ENCODE measurements at regions not wholly inside any gene's neighbourhood (a gene's known extent, or its start where the extent isn't known, plus 50 kb on each side); places are given as distances from the start of the nearest gene placed in this dataset.

DNA sequence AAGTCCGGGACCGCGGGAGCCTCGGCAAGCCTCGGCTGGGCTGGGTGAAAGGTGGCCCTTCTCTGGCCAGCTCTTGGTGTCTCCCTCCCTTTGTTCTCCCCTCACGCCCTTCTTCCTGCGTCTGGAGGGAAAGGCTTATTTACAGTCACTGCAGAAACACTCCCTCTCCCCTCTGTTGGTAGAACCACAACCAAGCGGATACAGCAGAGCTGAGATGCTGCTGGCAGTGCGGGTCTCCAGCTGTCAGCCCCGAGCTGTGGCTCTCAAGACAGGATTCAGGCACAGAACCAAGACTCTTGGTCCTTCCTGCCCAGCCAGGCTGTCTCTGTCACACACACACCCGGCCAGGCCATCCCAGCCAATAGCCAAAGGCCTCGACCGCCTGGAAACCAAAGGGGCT lies 133.3 kb downstream of the ENGASE start:
- Mint-ChIP-seq H3K36me3 (ENCODE audit: insufficient read depth in 1 of 3, low read depth in 3 of 3) (no peaks in the 10 kb centered on the region), H3K27me3 (ENCODE audit: low read depth) (peaks cover 1% of the 10 kb centered on the region), H3K9me3 (no peaks in the 10 kb centered on the region), H3K4me1 (peaks cover 17 to 23% of the 10 kb centered on the region in 2 experiments), H3K27ac (peak overlapping the region in 2 of 3 experiments; percentile 74 to 85; a peak in 2 of 7 replicates), H3K4me3 (no peak overlapping the region)
- Histone ChIP-seq H2BK12ac (ENCODE audit: insufficient read length, low read depth, low read length) (no peak overlapping the region), H4K20me1 (ENCODE audit: control insufficient read depth, insufficient read depth, insufficient read length) (no peaks in the 10 kb centered on the region), H4K5ac (ENCODE audit: insufficient read length, low read depth, low read length) (no peak overlapping the region), H3K23ac (ENCODE audit: insufficient read length, low read depth, low read length) (no peak overlapping the region), H3K23me2 (ENCODE audit: insufficient read length, low read depth, low read length, poor library complexity, severe bottlenecking) (peaks cover 3% of the 10 kb centered on the region), H3K14ac (ENCODE audit: insufficient read depth, low read length) (no peak overlapping the region), H2AK5ac (ENCODE audit: insufficient read length, low read length) (no peak overlapping the region), H3K79me1 (ENCODE audit: insufficient read depth, low read depth, low read length, poor library complexity, severe bottlenecking) (no peaks in the 10 kb centered on the region), H3K9ac (ENCODE audit: extremely low read depth, insufficient read length, low read length) (no peak overlapping the region), H2AFZ (ENCODE audit: low read length) (no peak overlapping the region), H2BK20ac (ENCODE audit: low read depth, low read length, poor library complexity, severe bottlenecking) (no peak overlapping the region), H2BK120ac (ENCODE audit: low read depth, low read length, poor library complexity, severe bottlenecking) (no peak overlapping the region), H3T11ph (ENCODE audit: low read length) (no peak overlapping the region), H3K4me1 (ENCODE audit: insufficient read depth, low read length) (peaks cover under 1% of the 10 kb centered on the region; the same call in 1 of the 2 replicates), H3K9me3 (ENCODE audit: control insufficient read depth, low read depth, low read length) (no peaks in the 10 kb centered on the region), H3K4me2 (ENCODE audit: insufficient read depth, insufficient read length, low read length) (no peak overlapping the region), H4K8ac (replicated peaks; ENCODE audit: insufficient read length, low read depth, low read length) (no peak overlapping the region), H3K27ac (ENCODE audit: insufficient read length, low read depth, low read length) (no peak overlapping the region), H3K56ac (ENCODE audit: insufficient read length, low read depth, low read length) (no peak overlapping the region), H2BK5ac (ENCODE audit: insufficient read length, low read length) (no peak overlapping the region), H3K4ac (ENCODE audit: low read depth, low read length) (no peak overlapping the region), H2BK15ac (ENCODE audit: low read depth, low read length) (no peak overlapping the region), H3K18ac (ENCODE audit: insufficient read length, low read depth, low read length) (no peak overlapping the region), H4K91ac (ENCODE audit: insufficient read length, low read depth, low read length) (no peak overlapping the region), H3K27me3 (ENCODE audit: insufficient read depth, low read length) (no peaks in the 10 kb centered on the region), H3K79me2 (ENCODE audit: insufficient read depth, low read length) (no peaks in the 10 kb centered on the region)
- no peak for DNase-seq
- WGBS (ENCODE audit: extremely low coverage, insufficient read length, low lambda C conversion rate) = no CpG with 5 or more reads among the region's 13 CpGs
- TF ChIP-seq CTCF (conservative IDR thresholded peaks at IDR 0.05) = no peak

Data from H9 (cell line).